Smooth muscle cell (in vitro differentiated cells): ENCODE measurements at regions not wholly inside any gene's neighbourhood (a gene's known extent, or its start where the extent isn't known, plus 50 kb on each side); places are given as distances from the start of the nearest gene placed in this dataset.

Experiments
- DNase-seq: peaks from one replicate; lab custom pipeline; 2025; ENCODE audit not compliant: unreplicated experiment; lab: John Stamatoyannopoulos, UW
- H2AFZ ChIP-seq: fragments of 200-600 bp; sonication (generic); 2 replicates; pipeline ENCODE4 v1.6.0; 2016; ENCODE audit warnings: antibody characterized with exemption, low read depth, mild to moderate bottlenecking
- H3F3A ChIP-seq: fragments of 200-600 bp; sonication (generic); 2 replicates; pipeline ENCODE4 v1.6.0; 2017; ENCODE audit warnings: antibody characterized with exemption, low read depth
- H3K27ac ChIP-seq: fragments of 200-600 bp; sonication (generic); 2 replicates; pipeline ENCODE4 v1.5.1; 2016; ENCODE audit warnings: low read depth, mild to moderate bottlenecking
- H3K27me3 ChIP-seq: fragments of 200-600 bp; sonication (generic); 2 replicates; pipeline ENCODE4 v1.6.1; 2016; ENCODE audit warnings: low read depth, mild to moderate bottlenecking
- H3K36me3 ChIP-seq: fragments of 200-600 bp; sonication (generic); 2 replicates; pipeline ENCODE4 v1.5.1; 2016; ENCODE audit warnings: low read depth
- H3K4me1 ChIP-seq: fragments of 200-600 bp; sonication (generic); 2 replicates; pipeline ENCODE4 v1.5.1; 2016; ENCODE audit warnings: low read depth
- H3K4me2 ChIP-seq: fragments of 200-600 bp; sonication (generic); 2 replicates; pipeline ENCODE4 v1.6.0; 2016; ENCODE audit warnings: mild to moderate bottlenecking
- H3K4me3 ChIP-seq: fragments of 200-600 bp; sonication (generic); 2 replicates; pipeline ENCODE4 v1.5.1; 2016; ENCODE audit warnings: mild to moderate bottlenecking
- H3K79me2 ChIP-seq: fragments of 200-600 bp; sonication (generic); 2 replicates; pipeline ENCODE4 v1.6.0; 2016; ENCODE audit warnings: low read depth, mild to moderate bottlenecking
- H3K9ac ChIP-seq: fragments of 200-600 bp; sonication (generic); 2 replicates; pipeline ENCODE4 v1.6.0; 2016; ENCODE audit warnings: low read depth
- H3K9me3 ChIP-seq: fragments of 200-600 bp; sonication (generic); replicated peaks from 2 replicates; pipeline ENCODE4 v1.5.1; 2016; ENCODE audit warnings: low read depth
- H4K20me1 ChIP-seq: fragments of 200-600 bp; sonication (generic); 2 replicates; pipeline ENCODE4 v1.6.0; 2016; ENCODE audit warnings: low read depth
- WGBS: methylation state at CpG from one replicate; pipeline ENCODE4 v1.1.7; 2016; ENCODE audit warnings: low lambda C conversion rate; 5-methylcytosine and 5-hydroxymethylcytosine counted together
- TF ChIP-seq, protein P1 (sequence below): fragments of 200-600 bp; sonication (generic); IDR thresholded peaks from 2 replicates; pipeline ENCODE4 v1.5.1; 2017; ENCODE audit warnings: borderline replicate concordance, mild to moderate bottlenecking, antibody characterized with exemption; ENCODE audit not compliant: insufficient read depth, poor library complexity, severe bottlenecking

DNA sequence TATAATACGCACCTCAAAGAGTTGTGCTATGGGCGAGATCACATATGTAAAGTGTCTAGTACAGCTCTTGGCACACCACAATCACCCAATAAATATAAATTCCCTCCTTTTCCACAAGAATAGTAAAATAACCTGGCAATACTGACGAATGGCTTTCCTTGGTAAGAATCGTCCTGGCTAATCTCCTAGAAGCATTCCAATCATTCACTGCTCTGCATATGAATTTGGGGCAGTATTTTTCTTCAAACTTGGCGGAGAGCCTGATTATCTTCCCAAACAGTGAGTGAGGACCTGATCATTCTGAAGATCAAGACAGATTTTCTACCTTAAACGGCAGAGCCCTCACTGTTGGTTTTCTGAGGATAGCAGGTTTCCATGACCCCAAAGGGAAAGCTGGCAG lies 96.0 kb downstream of the TMEM215 start:
- Histone ChIP-seq H3K79me2 (no peaks in the 10 kb centered on the region), H3K9me3 (no peaks in the 10 kb centered on the region), H3K27me3 (no peaks in the 10 kb centered on the region), H3K9ac (no peak overlapping the region), H4K20me1 (no peaks in the 10 kb centered on the region), H3K4me2 (no peak overlapping the region), H2AFZ (no peak overlapping the region), H3K27ac (no peak overlapping the region), H3K36me3 (no peaks in the 10 kb centered on the region), H3F3A (no peaks in the 10 kb centered on the region), H3K4me3 (no peak overlapping the region), H3K4me1 (no peaks in the 10 kb centered on the region)
- TF ChIP-seq, protein P1, sequence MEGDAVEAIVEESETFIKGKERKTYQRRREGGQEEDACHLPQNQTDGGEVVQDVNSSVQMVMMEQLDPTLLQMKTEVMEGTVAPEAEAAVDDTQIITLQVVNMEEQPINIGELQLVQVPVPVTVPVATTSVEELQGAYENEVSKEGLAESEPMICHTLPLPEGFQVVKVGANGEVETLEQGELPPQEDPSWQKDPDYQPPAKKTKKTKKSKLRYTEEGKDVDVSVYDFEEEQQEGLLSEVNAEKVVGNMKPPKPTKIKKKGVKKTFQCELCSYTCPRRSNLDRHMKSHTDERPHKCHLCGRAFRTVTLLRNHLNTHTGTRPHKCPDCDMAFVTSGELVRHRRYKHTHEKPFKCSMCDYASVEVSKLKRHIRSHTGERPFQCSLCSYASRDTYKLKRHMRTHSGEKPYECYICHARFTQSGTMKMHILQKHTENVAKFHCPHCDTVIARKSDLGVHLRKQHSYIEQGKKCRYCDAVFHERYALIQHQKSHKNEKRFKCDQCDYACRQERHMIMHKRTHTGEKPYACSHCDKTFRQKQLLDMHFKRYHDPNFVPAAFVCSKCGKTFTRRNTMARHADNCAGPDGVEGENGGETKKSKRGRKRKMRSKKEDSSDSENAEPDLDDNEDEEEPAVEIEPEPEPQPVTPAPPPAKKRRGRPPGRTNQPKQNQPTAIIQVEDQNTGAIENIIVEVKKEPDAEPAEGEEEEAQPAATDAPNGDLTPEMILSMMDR, result no peak
- WGBS, result 56% methylated on average over 6 of the region's 6 CpGs
- no peak for DNase-seq

DNA sequence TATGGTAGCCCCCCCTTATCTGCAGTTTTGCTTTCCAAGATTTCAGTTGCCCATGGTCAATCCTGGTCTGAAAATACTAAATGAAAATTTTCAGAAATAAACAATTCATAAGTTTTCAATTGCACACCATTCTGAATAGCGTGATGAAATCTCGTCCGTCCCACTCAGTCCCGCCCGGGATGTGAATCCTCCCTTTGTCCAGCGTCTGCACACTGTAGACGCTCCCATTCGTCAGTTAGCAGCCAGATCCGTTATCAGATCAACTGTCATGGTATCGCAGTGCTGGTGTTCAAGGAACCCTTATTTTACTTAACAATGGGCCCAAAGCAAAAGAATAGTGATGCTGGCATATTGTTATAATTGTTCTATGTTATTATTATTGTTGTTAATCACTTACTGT lies 98.6 kb downstream of the TMEM215 start:
- no peak for DNase-seq
- Histone ChIP-seq H3F3A (no peaks in the 10 kb centered on the region), H3K36me3 (no peaks in the 10 kb centered on the region), H2AFZ (no peak overlapping the region), H3K27me3 (no peaks in the 10 kb centered on the region), H3K4me2 (no peak overlapping the region), H3K79me2 (no peaks in the 10 kb centered on the region), H3K9me3 (no peaks in the 10 kb centered on the region), H3K9ac (no peak overlapping the region), H3K27ac (no peak overlapping the region), H3K4me1 (no peaks in the 10 kb centered on the region), H3K4me3 (no peak overlapping the region), H4K20me1 (no peaks in the 10 kb centered on the region)
- WGBS, result 87% methylated on average over 10 of the region's 10 CpGs
- TF ChIP-seq, protein P1, result no peak

DNA sequence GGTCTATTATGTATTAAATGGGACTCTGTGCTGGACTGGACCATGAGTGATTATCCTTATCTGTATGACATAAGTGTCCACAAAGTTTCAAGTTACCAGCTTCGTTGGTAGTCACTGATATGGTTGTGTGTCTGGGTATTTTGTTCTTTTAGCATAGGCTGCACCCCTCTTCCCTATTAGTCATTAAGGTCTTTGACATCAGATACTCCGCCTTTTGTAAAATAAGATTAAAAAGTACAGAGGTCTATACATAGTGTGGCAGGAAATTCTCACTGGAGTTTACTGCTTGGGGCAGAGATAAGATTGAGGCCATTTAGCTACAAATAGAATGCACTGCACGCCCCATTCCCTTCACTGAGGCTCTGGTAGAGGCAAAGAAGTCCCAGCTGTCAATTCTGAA lies 99.4 kb downstream of the TMEM215 start:
- TF ChIP-seq, protein P1, result no peak
- no peak overlapping the region for H3K9ac ChIP-seq

DNA sequence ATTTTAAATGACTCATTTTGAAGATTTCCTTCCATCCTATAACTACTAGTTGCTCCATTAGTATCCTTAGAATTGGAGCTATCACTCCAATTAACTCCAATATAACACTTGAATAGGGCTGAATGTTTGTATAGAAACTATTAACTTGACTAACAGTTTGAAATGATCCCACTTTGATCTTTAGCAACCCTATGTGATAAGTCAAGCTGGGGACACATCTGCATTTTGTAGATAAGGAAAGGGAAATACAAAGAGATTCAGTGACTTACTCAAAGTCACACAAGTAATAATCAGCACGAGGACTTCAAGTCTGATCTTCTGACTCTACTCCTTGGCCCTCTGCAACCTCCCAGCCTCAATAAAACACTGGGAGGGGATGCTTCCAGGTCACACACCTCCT lies 101.1 kb downstream of the TMEM215 start:
- no peaks in the 10 kb centered on the region for H4K20me1 ChIP-seq
- H3K27ac ChIP-seq, result no peak overlapping the region
- H3K79me2 ChIP-seq, result no peaks in the 10 kb centered on the region
- TF ChIP-seq, protein P1, result no peak
- H3K4me1 ChIP-seq, result no peaks in the 10 kb centered on the region
- no peaks in the 10 kb centered on the region for H3F3A ChIP-seq
- H3K36me3 ChIP-seq, result no peaks in the 10 kb centered on the region
- no peak overlapping the region for H2AFZ ChIP-seq
- no peak overlapping the region for H3K4me2 ChIP-seq
- WGBS, result 60% methylated on average over 1 of the region's 1 CpG
- no peak overlapping the region for H3K9ac ChIP-seq
- no peak for DNase-seq
- H3K4me3 ChIP-seq, result no peak overlapping the region
- no peaks in the 10 kb centered on the region for H3K9me3 ChIP-seq
- H3K27me3 ChIP-seq, result no peaks in the 10 kb centered on the region

More for the DNA sequence above, 99.4 kb downstream of the TMEM215 start:
- DNase-seq, result no peak
- Histone ChIP-seq H3K4me1 (no peaks in the 10 kb centered on the region), H3K79me2 (no peaks in the 10 kb centered on the region), H3K27ac (no peak overlapping the region), H3K9me3 (no peaks in the 10 kb centered on the region), H3K27me3 (no peaks in the 10 kb centered on the region), H3K36me3 (no peaks in the 10 kb centered on the region), H3F3A (no peaks in the 10 kb centered on the region), H3K4me3 (no peak overlapping the region), H3K4me2 (no peak overlapping the region), H4K20me1 (no peaks in the 10 kb centered on the region), H2AFZ (no peak overlapping the region)
- WGBS, result 9% methylated on average over 3 of the region's 3 CpGs
